Fibroblast of pulmonary artery (primary cell): ENCODE measurements at regions not wholly inside any gene's neighbourhood (a gene's known extent, or its start where the extent isn't known, plus 50 kb on each side); places are given as distances from the start of the nearest gene placed in this dataset.

Source experiments
- DNase-seq: peaks from one replicate; pipeline ENCODE4 v3.0.0-alpha.2; 2010; ENCODE audit warnings: low read depth
- H3K4me3 ChIP-seq: replicated peaks from 2 replicates; pipeline ENCODE4 v1.5.1; 2011; ENCODE audit warnings: low read depth, mild to moderate bottlenecking, control low read depth, low read length, moderate library complexity
- TF ChIP-seq, protein P1 (sequence below): IDR thresholded peaks from 2 replicates; pipeline ENCODE4 v1.5.1; 2011; ENCODE audit warnings: mild to moderate bottlenecking, control low read depth, low read length, inconsistent platforms; ENCODE audit errors: missing control alignments

DNA sequence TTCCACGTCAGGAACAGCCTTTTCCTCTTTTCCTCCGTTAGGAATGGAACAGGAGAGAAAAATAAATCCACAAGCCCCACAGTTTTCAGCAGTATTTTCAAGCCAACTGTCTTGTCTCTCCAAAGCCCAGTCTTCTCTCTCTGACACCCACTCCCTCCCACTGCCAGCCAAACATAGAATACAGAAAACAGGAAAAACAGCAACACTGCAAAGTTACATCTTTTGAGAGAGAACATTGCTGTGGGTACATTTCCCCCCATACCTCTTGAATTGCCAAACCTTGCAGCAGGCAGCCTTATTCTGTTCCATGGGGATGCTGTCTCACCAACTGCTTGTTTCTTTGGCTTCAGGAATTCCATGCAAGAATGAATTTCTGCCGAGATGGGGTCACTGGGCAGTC lies 355.7 kb upstream of the UMPS start:
- no peak overlapping the region for H3K4me3 ChIP-seq
- no peak for DNase-seq
- TF ChIP-seq, protein P1, sequence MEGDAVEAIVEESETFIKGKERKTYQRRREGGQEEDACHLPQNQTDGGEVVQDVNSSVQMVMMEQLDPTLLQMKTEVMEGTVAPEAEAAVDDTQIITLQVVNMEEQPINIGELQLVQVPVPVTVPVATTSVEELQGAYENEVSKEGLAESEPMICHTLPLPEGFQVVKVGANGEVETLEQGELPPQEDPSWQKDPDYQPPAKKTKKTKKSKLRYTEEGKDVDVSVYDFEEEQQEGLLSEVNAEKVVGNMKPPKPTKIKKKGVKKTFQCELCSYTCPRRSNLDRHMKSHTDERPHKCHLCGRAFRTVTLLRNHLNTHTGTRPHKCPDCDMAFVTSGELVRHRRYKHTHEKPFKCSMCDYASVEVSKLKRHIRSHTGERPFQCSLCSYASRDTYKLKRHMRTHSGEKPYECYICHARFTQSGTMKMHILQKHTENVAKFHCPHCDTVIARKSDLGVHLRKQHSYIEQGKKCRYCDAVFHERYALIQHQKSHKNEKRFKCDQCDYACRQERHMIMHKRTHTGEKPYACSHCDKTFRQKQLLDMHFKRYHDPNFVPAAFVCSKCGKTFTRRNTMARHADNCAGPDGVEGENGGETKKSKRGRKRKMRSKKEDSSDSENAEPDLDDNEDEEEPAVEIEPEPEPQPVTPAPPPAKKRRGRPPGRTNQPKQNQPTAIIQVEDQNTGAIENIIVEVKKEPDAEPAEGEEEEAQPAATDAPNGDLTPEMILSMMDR: no peak

DNA sequence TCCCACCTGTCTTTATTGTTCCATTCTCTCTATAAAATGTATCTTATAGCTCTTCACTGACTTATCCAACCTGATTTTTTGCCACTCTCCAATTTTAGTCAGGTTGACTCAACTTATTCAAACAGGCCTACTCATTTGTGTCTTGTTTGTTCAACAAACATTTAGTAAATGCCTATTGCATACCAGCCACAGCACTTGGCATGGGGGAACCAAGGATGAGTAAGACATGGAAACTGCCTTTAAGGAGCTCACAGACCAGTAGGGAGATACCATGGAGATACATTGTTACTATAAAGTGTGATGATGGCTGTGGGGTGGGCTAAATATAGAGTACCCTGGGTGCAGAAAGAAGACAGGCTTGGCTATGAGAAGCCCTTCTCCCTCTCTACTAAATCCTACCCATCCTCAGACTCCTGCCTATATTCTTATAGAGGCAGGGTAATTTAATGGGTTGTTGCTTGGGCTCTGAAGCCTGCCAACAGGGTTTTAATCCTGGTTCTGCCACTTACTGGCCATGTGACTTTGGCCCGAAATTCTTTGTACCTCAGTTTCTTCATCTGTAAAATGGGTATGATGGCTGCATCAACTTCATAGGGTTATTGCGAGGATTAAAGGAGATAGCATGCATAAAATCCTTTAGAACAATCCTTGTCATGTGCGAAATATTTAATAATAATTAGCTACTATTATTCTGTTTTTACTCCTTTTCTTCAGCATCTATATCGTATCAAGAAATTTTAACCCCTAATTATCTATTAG lies 348.5 kb upstream of the UMPS start:
- TF ChIP-seq, protein P1: no peak
- no peak overlapping the region for H3K4me3 ChIP-seq
- no peak for DNase-seq

DNA sequence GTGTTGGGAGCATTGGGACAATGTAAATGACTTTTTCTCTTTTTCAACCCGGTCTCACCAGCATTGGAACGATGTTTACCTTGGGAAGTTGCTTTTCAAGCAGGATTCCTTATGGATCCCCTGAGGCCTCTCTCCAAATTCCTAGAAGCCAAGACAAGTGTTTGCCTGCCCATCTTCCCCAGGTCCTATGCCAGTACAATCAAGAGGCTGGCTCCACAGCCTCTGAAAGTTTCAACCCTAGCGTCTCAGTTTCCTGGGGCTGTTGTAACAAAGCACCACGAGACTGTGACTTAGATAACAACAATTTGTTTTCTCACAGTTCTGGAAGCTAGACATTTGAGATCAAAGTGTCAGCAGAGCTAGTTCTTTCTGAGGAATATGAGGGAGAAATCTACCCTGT lies 347.2 kb upstream of the UMPS start:
- TF ChIP-seq, protein P1: no peak
- no peak for DNase-seq

DNA sequence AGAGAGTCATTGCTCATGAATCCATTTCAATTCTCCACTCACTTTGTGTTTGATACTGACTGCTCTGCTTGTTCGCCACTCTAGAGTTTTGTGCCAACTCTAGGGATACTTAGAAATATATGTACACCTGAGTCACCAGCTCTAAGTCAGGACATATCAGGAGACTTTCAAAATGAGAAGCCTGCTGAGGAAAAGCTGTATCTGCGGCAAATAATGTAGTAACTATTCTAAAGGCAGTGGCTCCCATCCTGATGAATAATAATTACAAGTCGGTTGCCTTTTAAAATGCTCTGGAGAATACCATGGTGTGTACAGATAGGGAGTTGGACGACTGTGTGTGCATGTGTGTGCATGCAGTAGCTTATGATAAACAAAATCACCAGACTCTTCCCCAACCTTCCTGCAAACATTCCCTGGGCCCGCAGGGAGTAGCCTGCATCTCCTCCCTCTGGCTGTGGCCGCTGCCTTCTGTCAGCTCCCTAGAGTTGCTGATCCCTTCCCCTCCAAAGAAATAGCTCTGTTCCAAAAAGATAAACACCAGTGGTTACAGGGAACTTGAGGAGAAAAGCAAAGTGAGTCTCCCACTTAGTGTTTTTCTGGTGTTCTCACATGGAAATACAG lies 346.3 kb upstream of the UMPS start:
- no peak for DNase-seq
- TF ChIP-seq, protein P1: no peak
- no peak overlapping the region for H3K4me3 ChIP-seq

More for the DNA sequence above, 347.2 kb upstream of the UMPS start:
- H3K4me3 ChIP-seq: no peak overlapping the region

DNA sequence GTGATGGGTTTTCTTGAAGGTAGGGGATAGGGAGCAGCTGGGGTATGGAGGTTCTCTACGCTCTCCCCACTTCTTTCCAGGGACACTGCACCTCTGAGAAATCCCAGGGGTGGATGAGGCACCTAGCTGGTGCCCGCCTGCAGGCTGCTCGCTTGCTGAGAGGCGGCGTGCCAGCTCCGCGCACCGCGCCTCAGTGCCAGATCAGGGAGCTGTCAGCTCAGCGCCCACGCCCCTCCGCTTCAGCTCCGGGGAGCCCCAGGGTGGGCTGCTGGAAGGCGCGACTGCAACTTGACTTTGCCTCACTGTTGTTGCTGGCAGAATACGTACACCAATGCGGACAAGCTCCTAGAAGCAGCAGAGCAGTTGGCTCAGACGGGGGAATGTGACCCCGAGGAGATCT lies 345.7 kb upstream of the UMPS start:
- H3K4me3 ChIP-seq: no peak overlapping the region
- no peak for DNase-seq
- TF ChIP-seq, protein P1: no peak

DNA sequence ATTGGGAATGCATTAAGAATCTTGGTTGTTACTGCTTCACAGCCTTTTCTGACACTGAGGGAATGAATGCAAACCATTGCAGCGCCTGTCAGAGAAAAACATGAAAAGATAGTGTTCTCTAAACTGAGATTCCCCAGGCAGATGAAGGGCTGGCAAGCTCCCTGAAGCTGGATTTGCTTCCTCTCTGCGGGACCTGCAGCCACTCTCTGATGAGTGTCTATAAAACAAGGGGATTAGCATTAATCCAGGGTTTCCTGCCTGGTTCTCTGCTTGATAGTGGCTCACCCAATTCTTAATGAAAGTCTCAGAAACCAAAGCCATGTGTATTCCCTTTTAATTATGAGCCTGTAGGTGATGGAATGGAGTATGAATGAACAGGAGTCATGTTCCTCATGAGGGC lies 344.3 kb upstream of the UMPS start:
- DNase-seq: no peak
- H3K4me3 ChIP-seq: no peak overlapping the region
- TF ChIP-seq, protein P1: no peak

DNA sequence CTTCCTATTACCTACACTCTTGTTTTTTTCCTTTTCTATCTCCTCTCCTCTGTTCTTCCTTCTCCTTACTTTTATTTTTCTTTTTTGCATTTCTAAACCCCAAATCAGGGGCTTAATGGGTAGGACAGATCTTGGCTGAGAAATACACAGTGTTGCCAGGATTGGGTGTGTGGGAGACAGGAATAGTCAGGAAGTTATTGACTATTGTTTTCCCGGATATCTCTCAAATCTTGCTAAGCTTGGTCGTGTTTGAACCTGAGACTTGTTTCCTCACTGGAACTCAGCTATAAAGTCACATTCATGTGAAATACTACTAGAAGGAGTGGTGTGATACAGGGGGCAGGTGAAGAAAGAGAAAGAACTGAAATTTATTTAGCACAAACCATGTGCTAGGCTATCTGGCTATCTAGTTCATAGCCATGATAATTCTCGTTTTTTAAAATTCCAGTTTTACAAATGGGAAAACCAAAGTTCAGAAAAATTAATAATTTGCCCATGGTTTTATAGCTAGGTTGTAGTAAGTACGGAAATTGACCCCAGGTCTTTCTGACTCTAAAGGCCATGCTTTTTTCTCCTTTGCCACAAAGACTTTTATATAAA lies 343.2 kb upstream of the UMPS start:
- no peak overlapping the region for H3K4me3 ChIP-seq
- DNase-seq: no peak
- TF ChIP-seq, protein P1: no peak
